ENCODE measurements at regions not wholly inside any gene's neighbourhood (a gene's known extent, or its start where the extent isn't known, plus 50 kb on each side); places are given as distances from the start of the nearest gene placed in this dataset.

- TF ChIP-seq POLR2A (IDR thresholded peaks at IDR 0.05; ENCODE audit: low read depth): no peak
- TF ChIP-seq, protein P1, sequence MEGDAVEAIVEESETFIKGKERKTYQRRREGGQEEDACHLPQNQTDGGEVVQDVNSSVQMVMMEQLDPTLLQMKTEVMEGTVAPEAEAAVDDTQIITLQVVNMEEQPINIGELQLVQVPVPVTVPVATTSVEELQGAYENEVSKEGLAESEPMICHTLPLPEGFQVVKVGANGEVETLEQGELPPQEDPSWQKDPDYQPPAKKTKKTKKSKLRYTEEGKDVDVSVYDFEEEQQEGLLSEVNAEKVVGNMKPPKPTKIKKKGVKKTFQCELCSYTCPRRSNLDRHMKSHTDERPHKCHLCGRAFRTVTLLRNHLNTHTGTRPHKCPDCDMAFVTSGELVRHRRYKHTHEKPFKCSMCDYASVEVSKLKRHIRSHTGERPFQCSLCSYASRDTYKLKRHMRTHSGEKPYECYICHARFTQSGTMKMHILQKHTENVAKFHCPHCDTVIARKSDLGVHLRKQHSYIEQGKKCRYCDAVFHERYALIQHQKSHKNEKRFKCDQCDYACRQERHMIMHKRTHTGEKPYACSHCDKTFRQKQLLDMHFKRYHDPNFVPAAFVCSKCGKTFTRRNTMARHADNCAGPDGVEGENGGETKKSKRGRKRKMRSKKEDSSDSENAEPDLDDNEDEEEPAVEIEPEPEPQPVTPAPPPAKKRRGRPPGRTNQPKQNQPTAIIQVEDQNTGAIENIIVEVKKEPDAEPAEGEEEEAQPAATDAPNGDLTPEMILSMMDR (IDR thresholded peaks at IDR 0.05): no peak
Measured at GRCh38 chr13:24090049-24090448, 70.5 kb upstream of the SPATA13 start.

Data from esophagus muscularis mucosa (tissue), 3 donors.